HUES6 (cell line): ENCODE measurements at regions not wholly inside any gene's neighbourhood (a gene's known extent, or its start where the extent isn't known, plus 50 kb on each side); places are given as distances from the start of the nearest gene placed in this dataset.

ENCODE experiments used
- H3K27ac ChIP-seq: 2 replicates; pipeline ENCODE4 v1.7.0; 2013; ENCODE audit warnings: low read depth, mild to moderate bottlenecking, low read length, inconsistent platforms
- H3K27me3 ChIP-seq: 2 replicates; pipeline ENCODE4 v1.6.1; 2013; ENCODE audit warnings: low read length; ENCODE audit not compliant: control insufficient read depth, insufficient read depth
- H3K36me3 ChIP-seq: 2 replicates; pipeline ENCODE4 v1.6.1; 2013; ENCODE audit warnings: low read length; ENCODE audit not compliant: control insufficient read depth, insufficient read depth
- H3K4me1 ChIP-seq: 2 replicates; pipeline ENCODE4 v1.6.1; 2013; ENCODE audit warnings: low read length; ENCODE audit not compliant: control insufficient read depth, insufficient read depth
- H3K4me3 ChIP-seq: 2 replicates; pipeline ENCODE4 v1.5.1; 2013; ENCODE audit warnings: low read depth, low read length
- H3K9ac ChIP-seq: one replicate; pipeline ENCODE4 v1.6.1; 2013; ENCODE audit warnings: mild to moderate bottlenecking, low read length
- H3K9me3 ChIP-seq: 2 replicates; pipeline ENCODE4 v1.6.1; 2013; ENCODE audit warnings: low read depth, low read length; ENCODE audit not compliant: control insufficient read depth, insufficient read depth

- Histone ChIP-seq H3K27ac (no peak overlapping the region), H3K9ac (no peak overlapping the region), H3K36me3 (no peaks in the 10 kb centered on the region), H3K4me3 (no peak overlapping the region), H3K4me1 (no peaks in the 10 kb centered on the region), H3K9me3 (no peaks in the 10 kb centered on the region), H3K27me3 (no peaks in the 10 kb centered on the region)
These were observed 431.3 kb downstream of the SLITRK6 start for GRCh38 chr13:85367887-85368286.

- no peaks in the 10 kb centered on the region for H3K36me3 ChIP-seq
- H3K9ac ChIP-seq: no peak overlapping the region
- H3K9me3 ChIP-seq: no peaks in the 10 kb centered on the region
- no peaks in the 10 kb centered on the region for H3K4me1 ChIP-seq
- no peak overlapping the region for H3K4me3 ChIP-seq
- no peaks in the 10 kb centered on the region for H3K27me3 ChIP-seq
- no peak overlapping the region for H3K27ac ChIP-seq
These were observed 432.3 kb downstream of the SLITRK6 start for GRCh38 chr13:85366759-85367417.

GRCh38 chr13:85363504-85363903 is 435.7 kb downstream of the SLITRK6 start:
- Histone ChIP-seq H3K9me3 (no peaks in the 10 kb centered on the region), H3K27me3 (no peaks in the 10 kb centered on the region)

GRCh38 chr13:85362980-85363379 is 436.2 kb downstream of the SLITRK6 start:
- no peak overlapping the region for H3K27ac ChIP-seq
- no peaks in the 10 kb centered on the region for H3K4me1 ChIP-seq
- H3K4me3 ChIP-seq: no peak overlapping the region
- H3K9me3 ChIP-seq: no peaks in the 10 kb centered on the region
- no peaks in the 10 kb centered on the region for H3K36me3 ChIP-seq
- H3K27me3 ChIP-seq: no peaks in the 10 kb centered on the region
- H3K9ac ChIP-seq: no peak overlapping the region

More at GRCh38 chr13:85363504-85363903, 435.7 kb downstream of the SLITRK6 start:
- Histone ChIP-seq H3K4me3 (no peak overlapping the region), H3K27ac (no peak overlapping the region), H3K9ac (no peak overlapping the region), H3K4me1 (no peaks in the 10 kb centered on the region), H3K36me3 (no peaks in the 10 kb centered on the region)

GRCh38 chr13:85347251-85347650 is 452.0 kb downstream of the SLITRK6 start:
- H3K27ac ChIP-seq: no peak overlapping the region
- no peaks in the 10 kb centered on the region for H3K36me3 ChIP-seq
- H3K27me3 ChIP-seq: no peaks in the 10 kb centered on the region
- H3K4me1 ChIP-seq: no peaks in the 10 kb centered on the region
- no peaks in the 10 kb centered on the region for H3K9me3 ChIP-seq
- no peak overlapping the region for H3K4me3 ChIP-seq
- H3K9ac ChIP-seq: no peak overlapping the region

GRCh38 chr13:85334187-85334586 is 465.0 kb downstream of the SLITRK6 start:
- H3K9ac ChIP-seq: no peak overlapping the region
- H3K36me3 ChIP-seq: no peaks in the 10 kb centered on the region
- no peaks in the 10 kb centered on the region for H3K9me3 ChIP-seq
- no peak overlapping the region for H3K4me3 ChIP-seq
- no peaks in the 10 kb centered on the region for H3K4me1 ChIP-seq
- H3K27ac ChIP-seq: no peak overlapping the region
- no peaks in the 10 kb centered on the region for H3K27me3 ChIP-seq

- no peaks in the 10 kb centered on the region for H3K4me1 ChIP-seq
- no peak overlapping the region for H3K4me3 ChIP-seq
- H3K9ac ChIP-seq: no peak overlapping the region
- H3K27ac ChIP-seq: no peak overlapping the region
- H3K9me3 ChIP-seq: no peaks in the 10 kb centered on the region
- H3K27me3 ChIP-seq: no peaks in the 10 kb centered on the region
- no peaks in the 10 kb centered on the region for H3K36me3 ChIP-seq
These were observed 465.7 kb downstream of the SLITRK6 start for GRCh38 chr13:85333506-85334020.

- H3K36me3 ChIP-seq: no peaks in the 10 kb centered on the region
- H3K9ac ChIP-seq: no peak overlapping the region
- no peaks in the 10 kb centered on the region for H3K4me1 ChIP-seq
- no peak overlapping the region for H3K27ac ChIP-seq
- H3K4me3 ChIP-seq: no peak overlapping the region
- no peaks in the 10 kb centered on the region for H3K9me3 ChIP-seq
- no peaks in the 10 kb centered on the region for H3K27me3 ChIP-seq
These were observed 466.6 kb downstream of the SLITRK6 start for GRCh38 chr13:85332615-85333014.

- H3K36me3 ChIP-seq: no peaks in the 10 kb centered on the region
- no peaks in the 10 kb centered on the region for H3K27me3 ChIP-seq
- no peak overlapping the region for H3K9ac ChIP-seq
- H3K9me3 ChIP-seq: no peaks in the 10 kb centered on the region
- H3K4me1 ChIP-seq: no peaks in the 10 kb centered on the region
- no peak overlapping the region for H3K4me3 ChIP-seq
- H3K27ac ChIP-seq: no peak overlapping the region
These were observed 477.5 kb downstream of the SLITRK6 start for GRCh38 chr13:85321734-85322133.

- Histone ChIP-seq H3K27ac (no peak overlapping the region), H3K9ac (no peak overlapping the region), H3K36me3 (no peaks in the 10 kb centered on the region), H3K27me3 (no peaks in the 10 kb centered on the region), H3K9me3 (no peaks in the 10 kb centered on the region), H3K4me3 (no peak overlapping the region), H3K4me1 (peaks cover 11% of the 10 kb centered on the region; the same call in 1 of the 2 replicates)
These were observed 481.4 kb downstream of the SLITRK6 start for GRCh38 chr13:85317781-85318180.

GRCh38 chr13:85316506-85317025 is 482.7 kb downstream of the SLITRK6 start:
- Histone ChIP-seq H3K27me3 (no peaks in the 10 kb centered on the region), H3K27ac (no peak overlapping the region), H3K4me1 (peaks cover 11% of the 10 kb centered on the region; the same call in 1 of the 2 replicates), H3K36me3 (no peaks in the 10 kb centered on the region), H3K9ac (no peak overlapping the region), H3K9me3 (no peaks in the 10 kb centered on the region), H3K4me3 (no peak overlapping the region)
